Progenitor cell of endocrine pancreas (in vitro differentiated cells): ENCODE measurements at regions not wholly inside any gene's neighbourhood (a gene's known extent, or its start where the extent isn't known, plus 50 kb on each side); places are given as distances from the start of the nearest gene placed in this dataset.

ENCODE experiments used
- DNase-seq: peaks from one replicate; pipeline ENCODE4 v3.0.0; 2021; ENCODE audit warnings: low spot score; ENCODE audit not compliant: unreplicated experiment
- H3K27ac Mint-ChIP-seq: 2 replicates; pipeline ENCODE4 v1.8.0; 2021; ENCODE audit warnings: mild to moderate bottlenecking, moderate library complexity, mixed read lengths
- H3K27me3 Mint-ChIP-seq: 2 replicates; pipeline ENCODE4 v1.8.0; 2021; ENCODE audit warnings: mixed read lengths
- H3K36me3 Mint-ChIP-seq: 2 replicates; pipeline ENCODE4 v1.8.0; 2022; ENCODE audit warnings: mixed read lengths; ENCODE audit not compliant: insufficient read depth
- H3K4me1 Mint-ChIP-seq: 2 replicates; pipeline ENCODE4 v1.8.0; 2021; ENCODE audit warnings: low read depth, mixed read lengths
- H3K4me3 Mint-ChIP-seq: 2 replicates; pipeline ENCODE4 v1.8.0; 2021; ENCODE audit warnings: low read depth, mild to moderate bottlenecking, moderate library complexity, mixed read lengths
- H3K9me3 Mint-ChIP-seq: 2 replicates; pipeline ENCODE4 v1.8.0; 2021; ENCODE audit warnings: low read depth, mixed read lengths
- TF ChIP-seq, protein P1 (sequence below): fragments of 200-600 bp; sonication (generic); IDR thresholded peaks from one replicate; pipeline ENCODE4 v1.5.0; 2021; ENCODE audit warnings: antibody characterized with exemption, mild to moderate bottlenecking; ENCODE audit not compliant: unreplicated experiment

DNA sequence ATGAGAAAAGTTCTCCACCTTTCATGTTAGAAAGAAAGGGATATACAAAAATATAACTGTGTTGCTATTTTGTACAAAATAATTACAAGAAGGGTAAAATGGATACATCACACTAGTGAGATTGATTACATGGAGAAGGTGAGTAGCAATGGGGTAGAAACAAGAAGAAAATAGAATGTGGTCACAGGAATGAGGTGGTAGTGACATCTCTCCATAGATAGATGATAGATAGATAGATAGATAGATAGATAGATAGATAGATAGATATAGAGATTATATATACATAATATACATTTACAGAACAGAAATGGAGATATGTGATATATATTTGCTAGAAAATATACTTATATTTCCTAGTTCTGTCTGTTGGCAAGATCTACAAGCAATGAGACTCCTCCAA lies 95.3 kb upstream of the RGPD4 start:
- H3K27me3 Mint-ChIP-seq: no peaks in the 10 kb centered on the region
- no peaks in the 10 kb centered on the region for H3K36me3 Mint-ChIP-seq
- H3K9me3 Mint-ChIP-seq: no peaks in the 10 kb centered on the region
- H3K27ac Mint-ChIP-seq: no peak overlapping the region
- H3K4me1 Mint-ChIP-seq: no peaks in the 10 kb centered on the region
- TF ChIP-seq, protein P1, sequence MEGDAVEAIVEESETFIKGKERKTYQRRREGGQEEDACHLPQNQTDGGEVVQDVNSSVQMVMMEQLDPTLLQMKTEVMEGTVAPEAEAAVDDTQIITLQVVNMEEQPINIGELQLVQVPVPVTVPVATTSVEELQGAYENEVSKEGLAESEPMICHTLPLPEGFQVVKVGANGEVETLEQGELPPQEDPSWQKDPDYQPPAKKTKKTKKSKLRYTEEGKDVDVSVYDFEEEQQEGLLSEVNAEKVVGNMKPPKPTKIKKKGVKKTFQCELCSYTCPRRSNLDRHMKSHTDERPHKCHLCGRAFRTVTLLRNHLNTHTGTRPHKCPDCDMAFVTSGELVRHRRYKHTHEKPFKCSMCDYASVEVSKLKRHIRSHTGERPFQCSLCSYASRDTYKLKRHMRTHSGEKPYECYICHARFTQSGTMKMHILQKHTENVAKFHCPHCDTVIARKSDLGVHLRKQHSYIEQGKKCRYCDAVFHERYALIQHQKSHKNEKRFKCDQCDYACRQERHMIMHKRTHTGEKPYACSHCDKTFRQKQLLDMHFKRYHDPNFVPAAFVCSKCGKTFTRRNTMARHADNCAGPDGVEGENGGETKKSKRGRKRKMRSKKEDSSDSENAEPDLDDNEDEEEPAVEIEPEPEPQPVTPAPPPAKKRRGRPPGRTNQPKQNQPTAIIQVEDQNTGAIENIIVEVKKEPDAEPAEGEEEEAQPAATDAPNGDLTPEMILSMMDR: no peak
- no peak for DNase-seq
- no peak overlapping the region for H3K4me3 Mint-ChIP-seq

DNA sequence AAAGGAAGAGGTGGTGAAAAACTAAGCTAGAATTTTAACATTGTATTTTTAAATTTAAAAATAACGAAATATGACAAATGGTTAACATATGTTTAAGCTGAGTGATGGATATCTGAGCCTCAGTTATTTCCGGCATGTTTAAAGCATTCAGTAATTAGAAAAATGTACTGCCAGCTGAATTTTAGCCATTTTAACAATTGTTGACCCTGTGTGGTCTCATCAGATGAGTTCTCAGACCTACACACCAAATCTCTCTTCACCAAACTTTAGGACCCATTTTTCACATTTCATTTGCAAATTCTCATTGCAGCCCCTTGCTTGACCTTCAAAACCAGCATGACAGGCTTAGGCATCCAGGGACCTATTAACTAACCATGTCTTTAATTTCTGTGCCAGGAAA lies 91.5 kb upstream of the RGPD4 start:
- Mint-ChIP-seq H3K27ac (no peak overlapping the region), H3K27me3 (no peaks in the 10 kb centered on the region), H3K4me1 (no peaks in the 10 kb centered on the region), H3K36me3 (no peaks in the 10 kb centered on the region), H3K4me3 (no peak overlapping the region), H3K9me3 (no peaks in the 10 kb centered on the region)
- DNase-seq: no peak
- TF ChIP-seq, protein P1: no peak

DNA sequence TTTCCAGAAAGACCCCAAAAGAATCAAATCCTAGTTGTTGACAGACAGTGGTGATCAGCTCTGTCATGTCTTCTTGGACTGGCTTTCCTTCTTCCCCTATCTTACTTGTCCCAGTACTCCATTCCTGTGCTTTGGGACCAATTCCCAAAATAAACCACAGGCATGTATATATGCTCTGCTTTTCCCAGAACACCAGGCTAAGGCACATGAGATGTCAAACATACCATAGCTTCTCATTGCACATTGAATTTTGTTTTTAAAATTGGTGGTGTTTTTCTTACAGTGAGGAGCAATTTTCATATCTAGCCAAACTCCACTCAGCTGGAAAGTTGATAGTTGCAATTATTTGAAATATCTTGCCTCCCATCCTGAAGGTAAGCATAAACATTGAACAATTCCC lies 88.9 kb upstream of the RGPD4 start:
- Mint-ChIP-seq H3K27me3 (no peaks in the 10 kb centered on the region), H3K27ac (no peak overlapping the region), H3K4me1 (no peaks in the 10 kb centered on the region), H3K36me3 (no peaks in the 10 kb centered on the region), H3K4me3 (no peak overlapping the region), H3K9me3 (no peaks in the 10 kb centered on the region)
- TF ChIP-seq, protein P1: no peak
- DNase-seq: no peak

DNA sequence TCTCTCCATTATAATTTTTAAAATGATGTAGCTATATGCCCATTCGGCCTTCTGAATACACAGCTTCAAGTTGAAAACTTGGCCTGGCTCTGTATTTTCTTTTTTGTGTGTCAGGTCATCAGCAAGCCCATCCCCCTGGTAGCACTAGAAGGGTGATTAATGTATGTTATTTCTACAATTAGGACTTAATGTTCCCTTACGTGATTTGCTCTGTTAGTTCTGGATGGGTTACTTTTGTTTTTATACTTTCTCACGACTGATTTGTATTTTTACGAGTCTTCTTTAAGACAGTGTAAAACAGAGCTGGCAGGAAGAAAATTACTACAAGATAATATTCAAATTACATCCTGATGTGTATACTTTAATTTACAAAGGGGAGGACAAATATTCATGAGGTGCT lies 88.4 kb upstream of the RGPD4 start:
- Mint-ChIP-seq H3K4me3 (no peak overlapping the region), H3K36me3 (no peaks in the 10 kb centered on the region), H3K4me1 (no peaks in the 10 kb centered on the region), H3K9me3 (no peaks in the 10 kb centered on the region), H3K27me3 (no peaks in the 10 kb centered on the region), H3K27ac (no peak overlapping the region)
- TF ChIP-seq, protein P1: no peak
- DNase-seq: no peak

DNA sequence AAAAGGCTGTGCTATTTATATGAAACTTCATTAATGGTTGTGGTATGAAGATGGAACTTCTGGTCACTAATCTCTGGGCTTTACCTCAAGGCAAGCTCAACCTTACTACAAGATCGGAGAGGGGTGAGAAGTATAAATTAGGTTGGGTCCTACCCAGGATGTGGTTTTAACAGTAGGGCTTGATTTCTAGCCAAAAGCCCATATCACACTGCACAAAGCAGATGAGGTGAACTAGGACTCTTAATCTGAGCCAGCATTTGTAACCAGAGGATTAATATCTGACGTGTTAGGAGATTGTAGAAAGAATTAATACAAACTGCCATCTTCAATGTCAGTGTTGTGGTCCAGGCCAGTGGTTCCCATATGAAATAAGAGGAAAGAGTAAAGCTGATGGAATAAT lies 86.4 kb upstream of the RGPD4 start:
- Mint-ChIP-seq H3K4me1 (no peaks in the 10 kb centered on the region), H3K27ac (no peak overlapping the region), H3K4me3 (no peak overlapping the region), H3K36me3 (no peaks in the 10 kb centered on the region), H3K27me3 (no peaks in the 10 kb centered on the region), H3K9me3 (no peaks in the 10 kb centered on the region)
- TF ChIP-seq, protein P1: no peak
- DNase-seq: no peak
